Kidney epithelial cell (primary cell): ENCODE measurements at regions not wholly inside any gene's neighbourhood (a gene's known extent, or its start where the extent isn't known, plus 50 kb on each side); places are given as distances from the start of the nearest gene placed in this dataset.

Experiments used
- DNase-seq: peaks from one replicate; pipeline ENCODE4 v3.0.0-alpha.2; 2010; ENCODE audit warnings: low read depth
- H3K27me3 ChIP-seq: 2 replicates; pipeline ENCODE4 v1.6.0; 2011; ENCODE audit warnings: low read length; ENCODE audit not compliant: control insufficient read depth, insufficient read depth
- H3K36me3 ChIP-seq: 2 replicates; pipeline ENCODE4 v1.5.1; 2011; ENCODE audit warnings: low read length; ENCODE audit not compliant: control insufficient read depth, insufficient read depth
- H3K4me3 ChIP-seq: 2 replicates; pipeline ENCODE4 v1.5.1; 2011; ENCODE audit warnings: low read depth, mild to moderate bottlenecking, control low read depth, low read length
- CTCF ChIP-seq: IDR thresholded peaks from 2 replicates; pipeline ENCODE4 v1.5.1; 2011; ENCODE audit warnings: mild to moderate bottlenecking, moderate library complexity, low read length, control low read depth, inconsistent platforms; ENCODE audit not compliant: insufficient read depth, poor library complexity, severe bottlenecking

GRCh38 chr4:96354036-96354712 is 514.3 kb downstream of the PDHA2 start:
- no peak for TF ChIP-seq CTCF
- H3K27me3 ChIP-seq = no peaks in the 10 kb centered on the region
- no peak for DNase-seq
- no peak overlapping the region for H3K4me3 ChIP-seq
- H3K36me3 ChIP-seq = no peaks in the 10 kb centered on the region

- no peaks in the 10 kb centered on the region for H3K36me3 ChIP-seq
- no peak for TF ChIP-seq CTCF
Observed at GRCh38 chr4:96355414-96355813, 515.5 kb downstream of the PDHA2 start.

GRCh38 chr4:96356591-96357370 is 516.9 kb downstream of the PDHA2 start:
- Histone ChIP-seq H3K4me3 (no peak overlapping the region), H3K27me3 (no peaks in the 10 kb centered on the region), H3K36me3 (no peaks in the 10 kb centered on the region)
- no peak for DNase-seq
- no peak for TF ChIP-seq CTCF

More at GRCh38 chr4:96355414-96355813, 515.5 kb downstream of the PDHA2 start:
- Histone ChIP-seq H3K27me3 (no peaks in the 10 kb centered on the region), H3K4me3 (no peak overlapping the region)
- DNase-seq = no peak

GRCh38 chr4:96366632-96367031 is 526.7 kb downstream of the PDHA2 start:
- no peak for TF ChIP-seq CTCF
- Histone ChIP-seq H3K4me3 (no peak overlapping the region), H3K36me3 (no peaks in the 10 kb centered on the region), H3K27me3 (no peaks in the 10 kb centered on the region)
- no peak for DNase-seq

- no peak overlapping the region for H3K4me3 ChIP-seq
- TF ChIP-seq CTCF = no peak
- DNase-seq = no peak
- no peaks in the 10 kb centered on the region for H3K27me3 ChIP-seq
- no peaks in the 10 kb centered on the region for H3K36me3 ChIP-seq
Observed at GRCh38 chr4:96375367-96375766, 535.5 kb downstream of the PDHA2 start.
